Adrenal gland (tissue), 9 donors: ENCODE measurements at regions not wholly inside any gene's neighbourhood (a gene's known extent, or its start where the extent isn't known, plus 50 kb on each side); places are given as distances from the start of the nearest gene placed in this dataset.

Experiments used
- DNase-seq, 7 donors: peaks; one replicate each; pipeline ENCODE4 v3.0.0-alpha.2; 2019 to 2020
- H3K27ac ChIP-seq, 5 donors: fragments of 200-600 bp; sonication (generic) in 4 of 5; 1 replicate in 3 of 5; 2 replicates in 2 of 5; pipeline versions ENCODE4 v1.5.1 to v1.8.0; 2016 to 2020; ENCODE audit warnings: mild to moderate bottlenecking in 1 of 5
- H3K27me3 ChIP-seq: fragments of 200-600 bp; 2 replicates; pipeline ENCODE4 v1.8.0; 2021
- H3K36me3 ChIP-seq, 2 donors: fragments of 200-600 bp; replicated peaks in 1 of 2; 1 replicate in 1 of 2; 2 replicates in 1 of 2; pipeline versions ENCODE4 v1.5.1 to v1.8.0; 2018 to 2022
- H3K4me1 ChIP-seq, 2 donors: fragments of 200-600 bp; replicated peaks in 1 of 2; 1 replicate in 1 of 2; 2 replicates in 1 of 2; pipeline versions ENCODE4 v1.5.1 to v1.8.0; 2018 to 2021
- H3K4me3 ChIP-seq, 4 donors: fragments of 200-600 bp; sonication (generic) in 3 of 4; one replicate each; pipeline ENCODE4 v1.5.1; 2016 to 2018
- H3K9me3 ChIP-seq, 3 donors: fragments of 200-600 bp; sonication (generic) in 1 of 3; replicated peaks in 1 of 3; 1 replicate in 2 of 3; 2 replicates in 1 of 3; pipeline versions ENCODE4 v1.5.1 to v1.8.0; 2016 to 2021
- POLR2A ChIP-seq, 2 donors: fragments of 450-650 bp; IDR thresholded peaks; one replicate each; pipeline ENCODE4 v1.6.1; 2017; ENCODE audit warnings: antibody characterized with exemption in 2 of 2, mild to moderate bottlenecking in 2 of 2, moderate library complexity in 1 of 2
- WGBS, 4 donors: extraction: QIAGEN DNeasy Blood & Tissue Kit in 2 of 4; methylation state at CpG; one replicate each; pipeline versions ENCODE4 v1.1.5 to v1.1.7; 2013 to 2017; 5-methylcytosine and 5-hydroxymethylcytosine counted together
- intact Hi-C, 2 donors: fragments of 100-400 bp; cut with DNase I; formaldehyde crosslinking; loops; one replicate each; pipeline versions ENCODE4 v1.14.1 to v1.15.0; 2022 to 2023
- TF ChIP-seq, protein P1 (sequence below), 6 experiments: fragments of 450-650 bp in 4 of 6; fragments of 200-600 bp in 2 of 6; sonication (generic) in 1 of 6; IDR thresholded peaks; 1 replicate in 5 of 6; 2 replicates in 1 of 6; pipeline versions ENCODE4 v1.5.1 to v1.8.0; 2016 to 2021; ENCODE audit warnings: antibody characterized with exemption in 6 of 6, mild to moderate bottlenecking in 2 of 6, moderate library complexity in 1 of 6
- donor health status: healthy with polysubstance abuse.
- donor health status: Bipolar disorder and iron deficiency.
- donor health status: DM: yes; HTN: yes; CAD: no.
- donor health status: DM: no; HTN: no; CAD: no.
- donor health status: DM: no; HTN: no; CAD: no.

DNA sequence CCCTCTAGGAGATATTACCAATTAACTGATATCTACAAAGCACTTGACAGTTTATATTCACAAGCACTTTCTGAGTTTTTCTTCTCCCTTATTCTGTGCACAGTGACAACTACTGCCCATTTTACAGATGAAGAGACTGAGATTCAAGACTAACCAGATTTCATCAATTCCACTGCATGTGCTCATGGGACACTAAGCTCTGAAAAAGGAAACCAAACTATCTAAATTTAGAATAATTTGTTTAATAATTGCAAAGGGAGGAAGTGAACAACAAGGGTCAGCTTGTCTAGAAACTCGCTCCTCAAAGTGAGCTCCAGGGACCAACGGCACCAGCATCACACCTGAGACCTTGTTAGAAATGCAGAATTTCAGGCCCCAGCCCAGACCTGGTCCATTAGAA is 50.8 kb upstream of the MYLIP start:
- H3K9me3 ChIP-seq = no peaks in the 10 kb centered on the region
- H3K27me3 ChIP-seq = no peaks in the 10 kb centered on the region
- TF ChIP-seq POLR2A (IDR thresholded peaks at IDR 0.05) = no peak
- TF ChIP-seq, protein P1, sequence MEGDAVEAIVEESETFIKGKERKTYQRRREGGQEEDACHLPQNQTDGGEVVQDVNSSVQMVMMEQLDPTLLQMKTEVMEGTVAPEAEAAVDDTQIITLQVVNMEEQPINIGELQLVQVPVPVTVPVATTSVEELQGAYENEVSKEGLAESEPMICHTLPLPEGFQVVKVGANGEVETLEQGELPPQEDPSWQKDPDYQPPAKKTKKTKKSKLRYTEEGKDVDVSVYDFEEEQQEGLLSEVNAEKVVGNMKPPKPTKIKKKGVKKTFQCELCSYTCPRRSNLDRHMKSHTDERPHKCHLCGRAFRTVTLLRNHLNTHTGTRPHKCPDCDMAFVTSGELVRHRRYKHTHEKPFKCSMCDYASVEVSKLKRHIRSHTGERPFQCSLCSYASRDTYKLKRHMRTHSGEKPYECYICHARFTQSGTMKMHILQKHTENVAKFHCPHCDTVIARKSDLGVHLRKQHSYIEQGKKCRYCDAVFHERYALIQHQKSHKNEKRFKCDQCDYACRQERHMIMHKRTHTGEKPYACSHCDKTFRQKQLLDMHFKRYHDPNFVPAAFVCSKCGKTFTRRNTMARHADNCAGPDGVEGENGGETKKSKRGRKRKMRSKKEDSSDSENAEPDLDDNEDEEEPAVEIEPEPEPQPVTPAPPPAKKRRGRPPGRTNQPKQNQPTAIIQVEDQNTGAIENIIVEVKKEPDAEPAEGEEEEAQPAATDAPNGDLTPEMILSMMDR (IDR thresholded peaks at IDR 0.05) = no peak
- no peak for DNase-seq
- no peaks in the 10 kb centered on the region for H3K4me1 ChIP-seq
- no peaks in the 10 kb centered on the region for H3K36me3 ChIP-seq
- H3K27ac ChIP-seq = no peak overlapping the region
- no peak overlapping the region for H3K4me3 ChIP-seq
- intact Hi-C loops = no loop called here
- 78 to 94% (median 90%) methylated on average over 2 of the region's 2 CpGs for WGBS, 4 donors

GRCh38 chr6:16069671-16070070 is 59.2 kb upstream of the MYLIP start:
- intact Hi-C loops = no loop called here
- Histone ChIP-seq H3K4me1 (no peaks in the 10 kb centered on the region), H3K4me3 (no peak overlapping the region), H3K27me3 (no peaks in the 10 kb centered on the region), H3K9me3 (no peaks in the 10 kb centered on the region), H3K36me3 (no peaks in the 10 kb centered on the region), H3K27ac (no peak overlapping the region)
- no peak for DNase-seq
- TF ChIP-seq, protein P1 (IDR thresholded peaks at IDR 0.05) = no peak
- no peak for TF ChIP-seq POLR2A (IDR thresholded peaks at IDR 0.05)
- 92 to 96% (median 95%) methylated on average over 7 of the region's 7 CpGs for WGBS, 4 donors

- Histone ChIP-seq H3K4me1 (no peaks in the 10 kb centered on the region), H3K9me3 (no peaks in the 10 kb centered on the region), H3K4me3 (no peak overlapping the region), H3K27ac (no peak overlapping the region), H3K36me3 (no peaks in the 10 kb centered on the region), H3K27me3 (no peaks in the 10 kb centered on the region)
- WGBS, 4 donors = 97 to 99% (median 97%) methylated on average over 12 to 39 of the region's 39 CpGs
- no peak for DNase-seq
- TF ChIP-seq, protein P1 (IDR thresholded peaks at IDR 0.05) = no peak
- TF ChIP-seq POLR2A (IDR thresholded peaks at IDR 0.05) = no peak
- intact Hi-C loops = no loop called here
Measured at GRCh38 chr6:16069222-16069621, 59.7 kb upstream of the MYLIP start.

DNA sequence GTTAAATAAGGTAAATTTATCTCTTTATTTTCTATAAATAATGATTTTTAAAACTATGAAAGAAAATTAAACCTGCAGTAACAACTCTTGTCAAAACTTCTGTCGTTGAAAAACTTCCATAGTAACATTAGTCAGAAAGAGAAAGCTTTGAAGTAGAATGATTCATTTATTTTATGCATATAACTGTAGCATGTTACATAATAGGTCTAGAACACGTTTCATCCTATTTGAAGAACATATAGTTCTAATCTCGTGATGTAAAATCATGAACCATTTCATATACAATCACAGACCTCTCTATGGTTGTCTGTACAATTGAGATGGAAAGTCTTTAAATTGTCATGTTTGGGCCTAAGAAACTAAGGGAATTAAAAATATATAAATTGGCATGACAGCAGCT is 61.3 kb upstream of the MYLIP start:
- Histone ChIP-seq H3K36me3 (no peaks in the 10 kb centered on the region), H3K9me3 (no peaks in the 10 kb centered on the region), H3K27me3 (no peaks in the 10 kb centered on the region), H3K4me3 (no peak overlapping the region), H3K27ac (no peak overlapping the region), H3K4me1 (no peaks in the 10 kb centered on the region)
- intact Hi-C loops = no loop called here
- no peak for DNase-seq
- TF ChIP-seq, protein P1 (IDR thresholded peaks at IDR 0.05) = no peak
- TF ChIP-seq POLR2A (IDR thresholded peaks at IDR 0.05) = no peak
- 69 to 94% (median 84%) methylated on average over 3 of the region's 3 CpGs for WGBS, 4 donors
